ENCODE measurements at regions not wholly inside any gene's neighbourhood (a gene's known extent, or its start where the extent isn't known, plus 50 kb on each side); places are given as distances from the start of the nearest gene placed in this dataset.

DNA sequence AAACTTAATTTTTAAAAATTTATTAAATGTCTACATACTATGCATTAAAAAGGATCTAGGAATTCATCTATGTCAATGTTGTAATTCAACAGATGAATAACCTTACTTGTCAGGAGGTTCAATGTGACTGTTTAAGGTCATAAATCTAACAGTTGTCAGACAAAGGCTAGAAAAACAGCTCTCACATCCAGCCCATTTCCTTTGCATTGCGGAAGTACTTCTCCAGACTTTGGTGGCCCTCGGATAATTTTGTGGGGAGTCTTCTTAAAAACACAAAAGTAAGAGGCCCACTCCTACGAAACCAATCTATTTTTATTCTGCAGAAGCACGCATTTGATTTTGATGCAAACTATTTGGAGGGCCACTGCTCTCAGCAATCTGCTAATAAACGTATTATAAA is 122.6 kb upstream of the CHRM3 start:
- DNase-seq, result no peak

DNA sequence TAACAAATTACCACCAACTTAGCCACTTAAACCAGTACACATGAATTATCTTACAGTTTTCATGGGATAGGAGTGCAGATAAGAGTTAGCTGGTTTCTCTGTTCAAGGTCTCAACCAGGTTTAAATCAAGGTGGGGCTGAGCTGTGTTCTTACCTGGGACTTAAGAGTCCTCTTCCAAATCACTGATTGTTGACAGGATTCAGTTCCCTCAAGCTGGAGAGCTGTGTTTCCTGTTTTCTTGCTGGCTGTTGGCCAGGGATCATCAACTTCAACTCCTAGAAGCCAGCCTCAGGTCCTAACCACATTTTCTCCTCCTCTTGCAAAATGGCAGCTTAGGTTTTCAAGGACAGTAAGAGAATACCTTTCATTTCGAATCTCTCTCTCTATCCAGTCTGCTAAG is 123.8 kb upstream of the CHRM3 start:
- no peak for DNase-seq

DNA sequence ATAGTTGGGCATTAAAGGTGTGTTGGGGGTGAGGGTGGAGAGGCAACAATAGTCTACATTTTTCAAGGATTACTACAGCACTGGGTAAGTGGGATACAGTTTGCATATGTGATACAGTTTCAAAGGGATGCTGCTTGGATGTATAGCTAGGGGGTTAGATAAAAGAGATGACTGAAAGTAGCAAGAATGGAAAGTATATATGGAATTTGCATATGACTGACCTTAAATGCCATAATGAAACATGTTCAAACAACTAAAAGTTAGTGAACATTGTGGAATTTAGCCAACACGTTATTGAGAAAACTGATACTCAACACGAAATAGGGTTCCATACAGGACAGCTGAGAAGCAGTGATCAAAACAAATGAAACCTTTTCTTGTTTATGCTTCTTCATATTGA is 124.8 kb upstream of the CHRM3 start:
- DNase-seq, result no peak

DNA sequence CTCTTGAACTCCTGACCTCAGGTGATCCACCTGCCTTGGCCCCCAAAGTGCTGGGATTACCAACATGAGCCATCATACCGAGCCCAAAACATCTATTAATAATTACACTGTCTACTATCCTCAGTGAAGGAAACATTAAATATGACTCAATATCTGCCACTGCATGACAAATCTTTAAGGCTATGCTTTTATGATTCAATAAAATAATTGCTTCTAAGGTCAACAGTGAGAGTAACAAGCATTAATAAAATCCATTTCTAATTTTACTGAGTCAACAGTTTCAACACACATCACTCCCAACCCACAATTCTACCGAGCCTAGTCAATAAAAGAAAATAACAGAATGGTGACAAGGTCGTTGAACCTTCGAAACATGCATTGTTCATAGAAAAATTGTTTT is 125.5 kb upstream of the CHRM3 start:
- DNase-seq, result no peak

DNA sequence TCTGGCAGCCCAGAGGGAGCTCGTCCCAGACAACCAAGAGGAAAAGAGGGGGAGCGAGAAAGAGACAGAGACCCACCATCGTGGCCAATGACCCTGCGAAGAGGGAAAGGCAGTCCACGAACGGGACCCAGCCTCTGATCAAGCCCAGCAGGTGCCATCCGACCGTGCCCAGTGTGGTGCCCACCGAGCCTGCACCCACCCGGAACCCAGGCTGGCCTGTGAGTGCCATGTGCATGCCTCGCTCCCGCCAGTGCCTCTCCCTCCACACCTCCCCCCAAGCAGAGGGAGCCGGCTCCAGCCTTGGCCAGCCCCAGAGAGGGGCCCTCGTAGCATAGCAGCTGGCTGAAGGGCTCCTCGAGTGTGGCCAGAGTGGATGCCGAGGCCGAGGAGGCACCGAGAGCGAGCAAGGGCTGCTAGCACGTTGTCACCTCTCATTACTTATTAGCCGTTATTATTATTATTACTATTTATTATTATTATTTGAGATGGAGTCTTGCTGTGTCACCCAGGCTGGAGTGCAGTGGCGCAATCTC is 130.7 kb upstream of the CHRM3 start:
- DNase-seq, result no peak

DNA sequence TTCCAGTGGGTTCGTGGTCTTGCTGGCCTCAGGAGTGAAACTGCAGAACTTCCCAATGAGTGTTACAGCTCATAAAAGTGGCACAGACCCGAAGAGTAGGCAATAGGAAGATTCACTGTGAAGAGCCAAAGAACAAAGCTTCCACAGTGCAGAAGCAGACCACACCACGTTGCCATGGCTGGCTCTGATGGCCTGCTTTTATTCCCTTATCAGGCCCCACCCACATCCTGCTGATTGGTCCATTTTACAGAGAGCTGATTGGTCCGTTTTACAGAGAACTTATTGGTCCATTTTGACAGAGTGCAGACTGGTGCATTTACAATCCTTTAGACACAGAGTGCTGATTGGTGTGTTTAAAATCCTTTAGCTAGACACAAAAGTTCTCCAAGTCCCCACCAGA is 131.4 kb upstream of the CHRM3 start:
- no peak for DNase-seq

DNA sequence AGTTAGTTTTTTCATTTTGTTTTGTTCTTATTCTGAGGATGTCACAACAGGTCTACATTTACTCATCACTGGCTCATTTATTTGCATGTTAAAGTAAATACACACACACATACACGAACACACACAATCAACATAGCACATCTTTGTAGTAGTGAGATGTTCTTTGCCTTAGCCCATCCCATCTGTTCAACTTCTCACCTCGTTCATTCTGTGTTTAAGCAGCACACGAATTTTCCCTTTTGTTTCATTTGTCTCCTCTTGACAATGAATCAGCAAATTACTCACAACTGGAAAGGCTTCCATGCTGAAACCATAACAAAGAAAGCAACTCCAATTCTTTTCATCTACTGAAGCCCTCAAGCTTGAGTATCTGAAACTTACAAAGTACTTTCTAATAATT is 133.3 kb upstream of the CHRM3 start:
- DNase-seq, result no peak

DNA sequence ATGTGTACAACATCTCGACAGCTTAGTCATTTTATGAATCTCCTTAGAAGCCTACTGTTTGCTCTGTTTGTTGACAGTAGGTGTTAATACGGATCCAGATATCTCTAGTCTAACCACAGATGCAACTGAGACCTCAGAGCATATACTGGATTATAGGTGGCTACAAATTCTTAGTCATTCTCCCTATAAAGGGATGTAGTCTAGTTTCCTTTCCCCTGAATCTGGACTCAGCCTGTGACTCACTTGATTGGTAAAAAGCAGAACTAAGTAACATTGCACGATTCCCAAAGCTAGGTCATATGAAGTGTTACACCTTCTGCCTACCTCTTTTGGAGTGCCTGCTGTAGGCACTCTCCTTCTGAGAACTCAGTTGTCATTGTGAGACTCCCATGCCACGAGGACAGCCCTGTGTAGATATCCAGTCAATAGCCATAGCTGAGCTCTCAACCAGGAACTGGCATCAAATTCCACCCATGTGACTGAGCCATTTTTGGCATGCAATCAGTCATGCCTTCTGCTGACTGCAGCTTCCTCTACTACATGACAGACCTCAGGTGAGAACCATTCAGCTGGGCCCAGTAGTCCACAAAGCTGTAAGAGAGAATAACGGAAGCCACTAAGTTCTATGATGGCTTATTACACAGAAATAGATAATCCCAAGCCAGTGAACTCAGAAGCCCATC is 135.9 kb upstream of the CHRM3 start:
- no peak for DNase-seq

DNA sequence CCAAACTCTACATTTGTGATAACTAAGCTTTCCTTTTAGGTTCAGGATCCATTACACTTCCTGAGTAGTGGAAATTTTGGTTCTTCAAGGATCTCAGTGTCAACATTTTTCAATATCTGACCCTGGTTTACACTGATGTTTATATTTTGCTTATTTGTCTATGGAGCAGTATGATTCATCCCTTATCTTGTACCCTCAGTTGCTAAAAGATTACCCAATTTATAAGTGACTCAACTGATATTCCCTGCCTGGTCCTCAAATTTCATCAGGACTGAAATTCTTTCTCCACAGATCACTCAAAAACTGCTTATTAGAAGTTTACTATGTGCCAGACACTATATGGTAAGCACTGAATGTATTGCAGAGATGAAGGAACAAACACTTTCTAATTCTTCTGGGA is 139.1 kb upstream of the CHRM3 start:
- no peak for DNase-seq

DNA sequence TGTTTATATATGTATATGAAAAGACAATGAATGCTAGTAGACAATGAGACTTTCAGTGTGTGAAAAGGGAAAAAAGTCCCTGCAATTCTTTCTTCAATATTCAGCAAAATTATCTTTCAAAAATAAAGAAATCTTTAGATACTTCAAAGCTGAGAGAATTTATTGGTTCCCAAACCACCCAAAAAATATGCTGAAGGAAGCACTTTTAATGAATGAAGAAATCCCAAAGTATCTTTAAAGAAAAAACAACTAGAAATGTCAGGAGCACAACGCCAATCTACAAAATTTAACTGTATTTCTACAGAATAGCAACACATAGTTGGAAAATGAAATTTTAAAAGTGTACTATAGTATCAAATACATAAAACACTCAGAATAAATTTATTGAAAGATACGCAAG is 142.3 kb upstream of the CHRM3 start:
- no peak for DNase-seq

DNA sequence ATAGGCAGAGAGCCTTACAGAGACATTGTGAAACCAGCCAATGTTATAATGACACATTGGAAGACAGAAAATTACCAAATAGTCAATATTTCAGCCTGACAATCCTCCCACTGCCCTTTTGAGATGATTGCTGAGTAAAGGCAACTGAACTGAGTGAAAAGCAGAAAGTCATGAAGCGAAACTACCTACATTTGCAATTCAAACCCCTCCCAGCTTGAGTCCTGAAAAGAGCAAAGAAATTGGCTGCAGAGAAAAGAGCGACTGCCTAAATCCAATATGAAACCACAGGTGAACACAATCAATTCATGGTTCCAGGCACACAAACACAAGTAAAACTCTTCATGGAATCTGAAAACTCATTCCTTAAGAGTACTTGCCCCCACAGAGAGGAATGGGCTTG is 143.4 kb upstream of the CHRM3 start:
- no peak for DNase-seq

DNA sequence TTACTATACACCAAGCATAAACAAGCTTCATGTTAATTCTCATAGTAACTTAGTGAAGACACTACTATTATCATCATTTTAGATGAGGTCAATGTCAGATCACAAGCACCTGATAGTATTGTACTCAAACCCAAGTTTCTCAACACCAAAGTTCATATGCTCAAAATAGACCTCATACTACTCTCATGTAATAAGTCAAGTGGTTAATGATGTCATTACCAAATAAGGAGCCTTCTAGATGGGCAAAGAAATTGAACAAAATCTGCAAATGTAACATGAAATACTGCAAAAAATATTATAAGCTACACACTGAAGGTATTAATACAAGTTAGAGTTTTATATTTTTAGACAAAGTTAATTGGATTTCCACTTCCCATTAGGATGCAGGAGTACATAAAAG is 144.0 kb upstream of the CHRM3 start:
- no peak for DNase-seq

DNA sequence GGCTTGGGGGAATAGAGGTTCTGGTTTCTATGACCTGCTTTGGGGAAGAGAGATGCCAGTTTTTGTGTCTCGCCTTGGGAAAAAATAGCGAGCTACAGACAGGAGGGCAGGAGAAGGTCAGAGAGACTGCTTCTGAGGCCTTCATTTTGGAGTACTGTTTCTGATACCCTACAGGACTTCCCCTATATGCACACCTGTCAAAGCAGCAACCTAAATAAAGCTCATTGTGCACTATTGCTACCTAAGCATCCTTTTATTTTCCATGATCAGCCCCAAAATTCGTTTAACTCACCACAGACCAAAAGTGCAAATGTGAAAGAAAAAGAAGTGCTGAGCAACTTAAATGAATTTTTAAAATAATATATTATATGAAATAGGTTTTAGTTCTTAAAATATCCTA is 145.6 kb upstream of the CHRM3 start:
- no peak for DNase-seq

DNA sequence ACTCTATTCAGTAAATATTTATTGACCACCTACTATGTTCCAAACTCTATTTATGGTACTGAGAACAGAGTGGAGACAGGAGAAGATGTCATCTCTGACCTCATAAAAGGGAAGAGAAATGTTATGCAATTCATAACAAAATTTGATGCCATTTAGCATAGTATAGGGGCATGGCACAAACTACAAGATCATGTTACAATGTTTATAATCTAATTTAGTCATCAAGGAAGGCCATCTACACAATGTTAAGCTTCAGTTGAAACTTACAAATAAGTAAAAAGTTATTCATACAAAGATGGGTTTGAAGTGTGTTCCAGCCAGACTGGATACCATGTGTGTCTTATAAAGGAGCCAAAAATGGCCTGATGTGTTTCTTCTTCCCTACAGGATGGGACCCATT is 146.8 kb upstream of the CHRM3 start:
- no peak for DNase-seq

DNA sequence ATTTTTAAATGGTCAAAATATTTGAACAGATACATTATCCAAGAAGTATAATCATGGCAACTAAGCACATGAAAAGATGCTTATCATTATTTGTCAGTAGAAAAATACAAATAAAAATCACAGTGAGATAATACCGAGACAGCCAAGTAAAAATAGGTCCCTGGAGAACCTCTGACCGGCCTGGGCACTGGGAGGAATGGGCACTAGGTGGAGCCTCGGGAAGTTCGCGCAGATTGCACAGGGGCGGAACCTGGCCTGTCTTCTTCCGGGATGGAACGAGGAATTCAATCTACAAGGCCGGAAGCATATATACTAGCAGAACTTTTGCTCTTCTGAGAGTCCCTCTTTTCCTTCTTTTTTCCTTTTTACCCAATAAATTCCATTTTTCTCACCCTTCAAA is 148.5 kb upstream of the CHRM3 start:
- no peak for DNase-seq

DNA sequence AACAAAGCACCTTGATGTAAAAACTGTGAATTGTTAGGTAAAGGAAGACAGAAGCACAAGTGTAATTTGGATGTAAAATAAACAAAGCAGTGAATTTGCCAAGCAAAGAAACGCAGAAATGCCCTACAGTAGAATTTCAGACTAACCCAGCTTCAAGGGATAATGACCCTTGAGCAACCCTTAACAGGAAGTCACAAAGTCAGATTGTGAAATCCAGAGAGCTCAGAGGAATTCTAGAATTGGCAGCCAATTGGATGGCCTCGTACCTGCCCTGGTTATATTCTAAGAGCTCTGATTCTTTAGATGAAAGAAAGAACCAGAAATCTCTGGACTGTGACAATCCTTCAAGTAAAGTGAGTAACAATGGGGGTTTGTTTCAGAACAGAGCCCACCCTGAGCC is 152.7 kb upstream of the CHRM3 start:
- DNase-seq, result no peak

DNA sequence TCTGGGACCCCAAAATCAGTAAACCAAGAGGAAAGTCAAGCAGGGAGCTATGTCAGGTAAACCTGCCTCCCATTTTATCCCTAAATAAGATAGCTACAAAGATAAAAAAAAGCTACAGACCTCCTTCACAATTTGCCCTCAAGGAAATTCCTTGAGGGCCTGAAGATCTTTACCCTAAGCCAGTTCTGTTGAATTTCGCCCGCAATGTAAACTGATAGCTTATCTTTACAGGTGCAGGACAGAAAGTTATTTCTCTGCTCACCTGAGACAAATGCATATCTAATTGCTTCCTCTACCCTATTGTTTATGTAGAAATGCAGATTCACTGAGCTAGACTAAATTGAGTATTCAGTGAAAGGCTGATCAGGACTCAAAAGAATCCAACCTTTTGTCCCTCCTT is 153.4 kb upstream of the CHRM3 start:
- DNase-seq, result no peak

DNA sequence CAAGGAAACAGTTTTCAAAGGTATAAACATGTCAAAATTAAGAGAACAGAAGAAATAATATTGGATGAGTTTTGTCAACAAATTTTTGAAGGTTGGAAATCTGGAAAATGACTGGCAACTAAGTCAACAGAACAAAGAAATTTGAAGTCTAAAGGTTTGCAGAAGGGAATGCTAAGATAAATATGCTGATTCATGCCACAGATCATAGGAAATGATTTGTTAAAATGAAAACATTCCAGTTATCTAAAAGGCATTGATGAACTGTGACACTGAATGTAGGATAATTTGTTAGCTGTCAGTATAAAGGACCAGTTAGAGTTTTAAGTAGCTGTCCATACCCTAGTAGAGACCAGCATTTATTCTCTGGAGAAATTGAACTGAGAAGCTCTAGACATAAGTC is 157.9 kb upstream of the CHRM3 start:
- no peak for DNase-seq

DNA sequence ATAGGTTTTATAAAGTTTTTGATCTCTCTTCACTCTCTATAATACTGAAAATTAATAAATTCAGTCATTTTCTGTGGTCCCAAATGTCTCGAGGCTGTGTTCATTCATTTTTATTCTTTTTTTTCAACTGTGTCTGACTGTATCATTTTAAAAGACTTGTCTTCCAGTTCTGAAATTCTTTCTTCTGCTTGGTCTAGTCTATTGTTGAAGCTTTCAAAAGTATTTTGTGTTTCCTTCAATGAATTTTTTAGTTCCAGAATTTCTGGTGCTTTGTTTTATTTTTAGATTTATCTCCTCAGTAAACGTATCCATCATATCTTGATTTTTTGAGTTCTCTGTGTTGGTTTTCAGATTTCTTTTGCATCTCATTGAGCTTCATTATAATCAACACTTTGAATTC is 161.0 kb upstream of the CHRM3 start:
- DNase-seq, result no peak

DNA sequence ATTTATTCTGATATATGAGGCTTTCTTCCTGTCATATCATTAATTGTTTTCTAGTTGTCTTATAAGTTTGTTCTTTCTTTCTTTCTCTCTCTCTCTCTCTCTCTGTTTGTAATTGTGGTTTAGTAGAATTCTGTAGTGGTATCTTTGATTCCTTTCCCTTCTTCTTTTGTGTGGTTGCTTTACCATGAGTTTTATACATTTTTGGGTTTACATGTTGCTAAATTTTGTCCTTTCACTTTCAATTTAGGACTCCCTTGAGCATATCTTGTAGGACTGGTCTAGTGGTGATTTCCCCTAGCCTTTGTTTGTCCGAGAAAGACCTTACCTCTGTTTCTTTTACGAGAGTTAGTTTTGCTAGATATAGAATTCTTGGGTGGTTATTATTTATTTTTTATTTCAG is 162.3 kb upstream of the CHRM3 start:
- no peak for DNase-seq

DNA sequence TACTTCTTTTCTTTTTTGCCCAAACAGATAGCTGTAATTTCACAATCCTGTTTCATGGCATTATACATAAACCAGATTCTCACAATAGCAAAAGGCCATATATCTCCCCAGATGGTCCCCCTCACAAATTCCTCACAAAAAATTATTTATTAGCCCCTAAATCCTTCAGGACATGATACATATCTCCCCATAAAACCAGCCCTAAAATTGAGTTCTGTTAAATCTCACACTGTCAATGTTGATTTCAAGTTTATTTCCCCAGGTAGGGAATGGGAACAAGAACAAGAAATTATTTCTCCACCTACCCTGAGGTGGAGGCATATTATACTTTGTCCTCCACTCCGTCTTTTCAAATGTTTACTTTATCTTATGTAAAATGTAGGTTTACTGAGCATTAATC is 163.4 kb upstream of the CHRM3 start:
- no peak for DNase-seq

DNA sequence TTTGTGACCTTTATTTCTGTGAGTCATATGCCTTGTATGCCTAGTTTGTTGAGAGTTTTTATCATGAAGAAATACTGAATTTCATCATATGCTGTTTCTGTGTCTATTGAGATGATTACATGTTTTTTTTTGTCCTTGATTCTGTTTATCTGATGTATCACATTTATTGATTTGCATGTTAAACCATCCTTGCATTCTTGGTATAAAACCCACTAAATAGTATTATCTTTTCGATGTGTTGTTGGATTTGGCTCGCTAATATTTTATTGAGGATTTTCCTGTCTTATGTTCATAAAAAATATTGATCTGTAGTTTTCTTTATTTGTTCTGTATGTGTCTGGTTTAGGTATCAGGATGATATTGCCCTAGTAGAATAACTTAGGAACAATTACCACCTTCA is 164.7 kb upstream of the CHRM3 start:
- no peak for DNase-seq

DNA sequence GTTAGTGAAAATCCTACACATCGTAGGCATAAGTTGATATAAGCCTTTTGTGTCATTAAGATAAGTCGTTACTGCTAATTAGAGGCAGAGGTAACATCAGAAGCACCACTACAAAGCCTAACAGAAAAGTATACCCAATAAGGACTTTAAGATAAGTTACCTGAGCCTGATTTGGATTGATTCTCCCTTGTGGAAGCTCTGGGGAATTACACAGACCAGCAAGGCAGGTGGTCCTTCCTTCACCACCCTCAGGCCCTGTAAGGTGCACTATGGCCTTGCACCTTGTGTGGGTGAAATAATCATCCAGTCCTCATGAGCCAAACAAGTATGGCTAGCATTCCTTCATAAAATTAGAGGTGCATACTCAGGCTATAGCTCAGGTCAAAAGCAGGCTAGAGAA is 166.7 kb upstream of the CHRM3 start:
- no peak for DNase-seq

DNA sequence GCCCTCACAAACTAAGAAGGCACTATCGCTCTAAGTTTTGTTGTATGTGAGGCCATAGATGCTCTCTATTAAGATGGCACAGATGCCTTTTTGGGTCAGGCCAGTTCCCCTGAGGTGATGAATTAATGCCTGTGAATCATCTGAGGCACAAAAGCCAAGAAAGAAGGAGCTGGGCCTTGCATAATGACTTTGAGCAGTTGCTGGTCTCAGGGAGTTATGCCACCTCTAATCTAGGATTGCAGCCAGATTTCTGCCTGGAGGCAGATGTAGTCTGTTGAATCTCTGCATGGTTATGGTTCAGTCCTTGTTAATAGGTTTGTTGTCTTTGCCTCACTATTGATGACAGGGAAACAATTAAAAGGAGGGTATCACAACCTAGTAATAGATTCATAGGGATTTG is 168.1 kb upstream of the CHRM3 start:
- no peak for DNase-seq

DNA sequence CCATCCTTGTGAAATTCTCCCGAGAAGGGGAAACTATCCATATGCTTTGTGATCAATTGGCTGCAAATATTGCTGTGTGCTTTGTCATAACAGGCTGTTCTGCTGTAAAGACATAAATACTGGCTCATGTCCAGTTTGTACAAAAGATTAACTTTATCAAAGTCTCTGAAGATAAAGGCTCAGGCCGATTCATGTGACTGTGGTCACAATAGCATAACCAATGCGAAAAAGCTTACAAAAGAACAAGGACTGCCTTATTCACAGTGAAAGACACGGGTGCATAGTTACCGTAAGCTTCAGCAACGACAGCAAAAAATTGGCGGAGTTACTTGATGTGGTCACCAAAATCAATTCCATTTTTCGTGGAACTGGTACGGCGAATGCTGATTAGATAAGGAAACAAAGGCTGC is 173.6 kb upstream of the CHRM3 start:
- no peak for DNase-seq

Data from fibroblast of skin of back (primary cell).